Ascending aorta (tissue), 2 donors: ENCODE measurements at regions not wholly inside any gene's neighbourhood (a gene's known extent, or its start where the extent isn't known, plus 50 kb on each side); places are given as distances from the start of the nearest gene placed in this dataset.

Experiments
- DNase-seq, 2 donors: peaks; one replicate each; pipeline ENCODE4 v3.0.0-alpha.2; 2019; ENCODE audit warnings: low spot score in 2 of 2
- H3K27ac ChIP-seq, 2 donors: fragments of 200-600 bp; sonication (generic); one replicate each; pipeline ENCODE4 v1.5.1; 2016 to 2017; ENCODE audit warnings: mild to moderate bottlenecking in 1 of 2
- H3K27me3 ChIP-seq: fragments of 200-600 bp; sonication (generic); one replicate; pipeline ENCODE4 v1.5.1; 2017
- H3K36me3 ChIP-seq, 2 donors: fragments of 200-600 bp; sonication (generic); one replicate each; pipeline ENCODE4 v1.5.1; 2016
- H3K4me1 ChIP-seq, 2 donors: fragments of 200-600 bp; sonication (generic); one replicate each; pipeline ENCODE4 v1.5.1; 2016 to 2017; ENCODE audit warnings: mild to moderate bottlenecking in 1 of 2
- H3K4me3 ChIP-seq, 2 donors: fragments of 200-600 bp; sonication (generic); one replicate each; pipeline ENCODE4 v1.5.1; 2016 to 2017; ENCODE audit warnings: mild to moderate bottlenecking in 1 of 2
- H3K9me3 ChIP-seq, 2 donors: fragments of 200-600 bp; sonication (generic); one replicate each; pipeline ENCODE4 v1.5.1; 2016
- intact Hi-C: fragments of 100-400 bp; cut with DNase I; formaldehyde crosslinking; loops from one replicate; pipeline ENCODE4 v1.15.1; 2023
- TF ChIP-seq, protein P1 (sequence below), 3 experiments: fragments of 200-600 bp in 2 of 3; fragments of 450-650 bp in 1 of 3; sonication (generic) in 2 of 3; IDR thresholded peaks; one replicate each; pipeline ENCODE4 v1.5.1; 2016 to 2019; ENCODE audit warnings: antibody characterized with exemption in 3 of 3, mild to moderate bottlenecking in 1 of 3, moderate library complexity in 1 of 3

GRCh38 chr1:112247961-112248360 lies 148.1 kb upstream of the CTTNBP2NL start:
- DNase-seq, result no peak
- H3K36me3 ChIP-seq, result no peaks in the 10 kb centered on the region

DNA sequence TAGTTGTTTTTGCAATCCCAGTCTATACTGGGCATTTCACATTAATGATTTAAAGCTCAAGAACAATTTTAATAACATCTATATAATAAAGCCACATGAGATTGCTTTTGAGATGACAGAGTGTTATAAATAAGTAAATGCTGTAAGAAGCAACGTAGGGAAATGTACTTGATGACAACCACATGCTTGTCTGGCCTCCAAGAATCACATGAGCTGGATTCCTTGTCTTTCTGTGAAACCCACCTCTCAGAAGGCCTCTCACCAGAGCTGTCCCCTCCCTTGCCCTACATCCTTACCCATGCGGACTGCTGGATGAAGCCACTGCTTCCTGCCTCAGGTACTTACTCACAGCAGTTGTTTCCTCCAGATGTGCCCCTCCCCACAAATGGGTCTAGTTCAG lies 145.1 kb upstream of the CTTNBP2NL start:
- no peaks in the 10 kb centered on the region for H3K27me3 ChIP-seq
- H3K27ac ChIP-seq, result no peak overlapping the region
- H3K36me3 ChIP-seq, result no peaks in the 10 kb centered on the region
- intact Hi-C loops, result no loop called here
- TF ChIP-seq, protein P1, sequence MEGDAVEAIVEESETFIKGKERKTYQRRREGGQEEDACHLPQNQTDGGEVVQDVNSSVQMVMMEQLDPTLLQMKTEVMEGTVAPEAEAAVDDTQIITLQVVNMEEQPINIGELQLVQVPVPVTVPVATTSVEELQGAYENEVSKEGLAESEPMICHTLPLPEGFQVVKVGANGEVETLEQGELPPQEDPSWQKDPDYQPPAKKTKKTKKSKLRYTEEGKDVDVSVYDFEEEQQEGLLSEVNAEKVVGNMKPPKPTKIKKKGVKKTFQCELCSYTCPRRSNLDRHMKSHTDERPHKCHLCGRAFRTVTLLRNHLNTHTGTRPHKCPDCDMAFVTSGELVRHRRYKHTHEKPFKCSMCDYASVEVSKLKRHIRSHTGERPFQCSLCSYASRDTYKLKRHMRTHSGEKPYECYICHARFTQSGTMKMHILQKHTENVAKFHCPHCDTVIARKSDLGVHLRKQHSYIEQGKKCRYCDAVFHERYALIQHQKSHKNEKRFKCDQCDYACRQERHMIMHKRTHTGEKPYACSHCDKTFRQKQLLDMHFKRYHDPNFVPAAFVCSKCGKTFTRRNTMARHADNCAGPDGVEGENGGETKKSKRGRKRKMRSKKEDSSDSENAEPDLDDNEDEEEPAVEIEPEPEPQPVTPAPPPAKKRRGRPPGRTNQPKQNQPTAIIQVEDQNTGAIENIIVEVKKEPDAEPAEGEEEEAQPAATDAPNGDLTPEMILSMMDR (IDR thresholded peaks at IDR 0.05), result no peak
- no peak for DNase-seq
- H3K4me1 ChIP-seq, result no peaks in the 10 kb centered on the region
- H3K4me3 ChIP-seq, result no peak overlapping the region
- H3K9me3 ChIP-seq, result no peaks in the 10 kb centered on the region

More at GRCh38 chr1:112247961-112248360, 148.1 kb upstream of the CTTNBP2NL start:
- no peak overlapping the region for H3K4me3 ChIP-seq
- H3K9me3 ChIP-seq, result no peaks in the 10 kb centered on the region
- no peak overlapping the region for H3K27ac ChIP-seq
- H3K4me1 ChIP-seq, result no peaks in the 10 kb centered on the region
- TF ChIP-seq, protein P1 (IDR thresholded peaks at IDR 0.05), result no peak
- intact Hi-C loops, result no loop called here
- no peaks in the 10 kb centered on the region for H3K27me3 ChIP-seq

- Histone ChIP-seq H3K4me3 (no peak overlapping the region), H3K4me1 (no peaks in the 10 kb centered on the region), H3K27me3 (no peaks in the 10 kb centered on the region), H3K27ac (no peak overlapping the region), H3K36me3 (no peaks in the 10 kb centered on the region), H3K9me3 (no peaks in the 10 kb centered on the region)
- TF ChIP-seq, protein P1 (IDR thresholded peaks at IDR 0.05), result no peak
- intact Hi-C loops, result no loop called here
- peak in 1 of 2 donors; percentile 62 for DNase-seq
These were observed 144.1 kb upstream of the CTTNBP2NL start for GRCh38 chr1:112251766-112252506.

GRCh38 chr1:112253366-112253765 lies 142.6 kb upstream of the CTTNBP2NL start:
- Histone ChIP-seq H3K27me3 (no peaks in the 10 kb centered on the region), H3K9me3 (no peaks in the 10 kb centered on the region), H3K4me3 (no peak overlapping the region), H3K4me1 (no peaks in the 10 kb centered on the region), H3K36me3 (no peaks in the 10 kb centered on the region), H3K27ac (no peak overlapping the region)
- DNase-seq, result peak in 1 of 2 donors; percentile 11
- TF ChIP-seq, protein P1 (IDR thresholded peaks at IDR 0.05), result no peak
- intact Hi-C loops, result no loop called here

- H3K4me1 ChIP-seq, result no peaks in the 10 kb centered on the region
- intact Hi-C loops, result no loop called here
- H3K36me3 ChIP-seq, result no peaks in the 10 kb centered on the region
- no peak overlapping the region for H3K4me3 ChIP-seq
- peak in 1 of 2 donors; percentile 12 for DNase-seq
- TF ChIP-seq, protein P1 (IDR thresholded peaks at IDR 0.05), result no peak
- no peak overlapping the region for H3K27ac ChIP-seq
- no peaks in the 10 kb centered on the region for H3K9me3 ChIP-seq
- H3K27me3 ChIP-seq, result no peaks in the 10 kb centered on the region
These were observed 140.9 kb upstream of the CTTNBP2NL start for GRCh38 chr1:112255080-112255479.
